Liver (tissue), 3 donors: ENCODE measurements at regions not wholly inside any gene's neighbourhood (a gene's known extent, or its start where the extent isn't known, plus 50 kb on each side); places are given as distances from the start of the nearest gene placed in this dataset.

Source experiments
- CTCF ChIP-seq: fragments of 150-350 bp; IDR thresholded peaks from 2 replicates; pipeline ENCODE4 v1.5.1; 2017; ENCODE audit warnings: improper control_type of control experiment, low read depth, low read length; ENCODE audit not compliant: missing input control
- JUND ChIP-seq, 2 donors: IDR thresholded peaks; 2 replicates each; pipeline ENCODE4 v1.6.1; 2016; ENCODE audit warnings: antibody characterized with exemption in 2 of 2
- TAF1 ChIP-seq: conservative IDR thresholded peaks from 2 replicates; pipeline ENCODE4 v1.6.1; 2016; ENCODE audit warnings: antibody characterized with exemption, mild to moderate bottlenecking
- TF ChIP-seq, protein P1 (sequence below): IDR thresholded peaks from 2 replicates; pipeline ENCODE4 v1.6.1; 2016; ENCODE audit warnings: antibody characterized with exemption, mild to moderate bottlenecking
- donor health status: healthy.
- donor health status: healthy.

DNA sequence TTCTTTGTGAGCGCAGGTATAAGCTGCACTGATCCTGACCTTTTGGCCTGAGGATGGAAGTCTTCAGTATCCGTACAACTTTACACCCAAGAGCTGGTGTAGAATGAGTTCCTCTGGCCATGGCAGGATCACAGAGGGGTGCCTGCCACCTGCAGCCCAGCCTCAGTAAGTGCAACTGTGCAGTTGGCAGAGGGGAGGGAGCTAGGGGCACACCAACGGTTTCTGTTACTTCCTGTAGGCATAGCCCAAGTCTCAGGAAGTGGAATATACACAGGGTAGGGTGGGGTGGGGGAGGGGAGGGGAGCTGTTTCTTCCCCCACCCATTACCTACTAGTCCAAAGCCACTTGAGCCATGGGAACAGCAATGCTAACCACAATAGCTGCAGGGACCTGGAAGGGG, 85.4 kb upstream of the GBA3 start:
- TF ChIP-seq CTCF (peak; percentile 73), JUND (IDR thresholded peaks at IDR 0.05) (no peak), TAF1 (no peak)
- TF ChIP-seq, protein P1, sequence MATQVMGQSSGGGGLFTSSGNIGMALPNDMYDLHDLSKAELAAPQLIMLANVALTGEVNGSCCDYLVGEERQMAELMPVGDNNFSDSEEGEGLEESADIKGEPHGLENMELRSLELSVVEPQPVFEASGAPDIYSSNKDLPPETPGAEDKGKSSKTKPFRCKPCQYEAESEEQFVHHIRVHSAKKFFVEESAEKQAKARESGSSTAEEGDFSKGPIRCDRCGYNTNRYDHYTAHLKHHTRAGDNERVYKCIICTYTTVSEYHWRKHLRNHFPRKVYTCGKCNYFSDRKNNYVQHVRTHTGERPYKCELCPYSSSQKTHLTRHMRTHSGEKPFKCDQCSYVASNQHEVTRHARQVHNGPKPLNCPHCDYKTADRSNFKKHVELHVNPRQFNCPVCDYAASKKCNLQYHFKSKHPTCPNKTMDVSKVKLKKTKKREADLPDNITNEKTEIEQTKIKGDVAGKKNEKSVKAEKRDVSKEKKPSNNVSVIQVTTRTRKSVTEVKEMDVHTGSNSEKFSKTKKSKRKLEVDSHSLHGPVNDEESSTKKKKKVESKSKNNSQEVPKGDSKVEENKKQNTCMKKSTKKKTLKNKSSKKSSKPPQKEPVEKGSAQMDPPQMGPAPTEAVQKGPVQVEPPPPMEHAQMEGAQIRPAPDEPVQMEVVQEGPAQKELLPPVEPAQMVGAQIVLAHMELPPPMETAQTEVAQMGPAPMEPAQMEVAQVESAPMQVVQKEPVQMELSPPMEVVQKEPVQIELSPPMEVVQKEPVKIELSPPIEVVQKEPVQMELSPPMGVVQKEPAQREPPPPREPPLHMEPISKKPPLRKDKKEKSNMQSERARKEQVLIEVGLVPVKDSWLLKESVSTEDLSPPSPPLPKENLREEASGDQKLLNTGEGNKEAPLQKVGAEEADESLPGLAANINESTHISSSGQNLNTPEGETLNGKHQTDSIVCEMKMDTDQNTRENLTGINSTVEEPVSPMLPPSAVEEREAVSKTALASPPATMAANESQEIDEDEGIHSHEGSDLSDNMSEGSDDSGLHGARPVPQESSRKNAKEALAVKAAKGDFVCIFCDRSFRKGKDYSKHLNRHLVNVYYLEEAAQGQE = no peak
